ENCODE measurements at regions not wholly inside any gene's neighbourhood (a gene's known extent, or its start where the extent isn't known, plus 50 kb on each side); places are given as distances from the start of the nearest gene placed in this dataset.
A peak's percentile ranks its signal among the peaks of the same experiment; 100 is the strongest.

DNA sequence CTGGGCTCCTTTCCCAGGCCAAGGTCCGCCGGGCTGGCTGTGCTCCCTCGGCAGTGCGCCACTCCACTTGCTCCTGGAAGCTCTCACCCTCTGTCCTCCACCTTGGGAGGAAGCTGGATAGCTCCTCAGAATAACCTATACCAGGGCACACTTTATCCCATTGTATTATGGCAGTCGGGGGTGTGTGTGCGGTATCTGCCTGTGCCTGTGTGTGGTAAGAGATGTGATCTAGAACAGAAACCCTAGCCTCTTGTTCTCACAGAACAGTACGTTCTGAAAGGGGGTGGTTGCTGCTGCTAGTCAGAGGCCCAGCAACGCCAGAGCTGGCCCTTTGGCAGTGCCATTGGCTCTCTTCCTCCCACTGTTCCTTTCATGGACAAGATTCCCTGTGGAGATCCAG is 168.4 kb downstream of the TBXT start:
- Mint-ChIP-seq H3K27me3 (peaks cover 39% of the 10 kb centered on the region), H3K27ac (no peak overlapping the region), H3K4me3 (no peak overlapping the region), H3K4me1 (no peaks in the 10 kb centered on the region), H3K9me3 (ENCODE audit: insufficient read depth) (no peaks in the 10 kb centered on the region)
- Histone ChIP-seq H3K27ac (ENCODE audit: low read length in 2 of 2) (no peak overlapping the region), H4K20me1 (ENCODE audit: control insufficient read depth, insufficient read depth, low read length, poor library complexity, severe bottlenecking) (no peaks in the 10 kb centered on the region), H3K9me3 (ENCODE audit: control extremely low read depth in 1 of 3, control insufficient read depth in 2 of 3, insufficient read depth in 1 of 3, low read length in 2 of 3) (no peaks in the 10 kb centered on the region), H3K36me3 (replicated peaks in 1 of 2; ENCODE audit: control extremely low read depth in 1 of 2, control insufficient read depth in 1 of 2, extremely low read depth in 1 of 2, insufficient read depth in 2 of 2, low read length in 1 of 2) (no peaks in the 10 kb centered on the region), H3K4me1 (ENCODE audit: control insufficient read depth in 2 of 2, insufficient read depth in 2 of 2, low read length in 2 of 2) (no peaks in the 10 kb centered on the region), H3K79me2 (ENCODE audit: control insufficient read depth, insufficient read depth, low read length) (no peaks in the 10 kb centered on the region), H3K4me2 (replicated peaks; ENCODE audit: low read depth, low read length, poor library complexity, severe bottlenecking) (no peak overlapping the region), H3K27me3 (replicated peaks in 1 of 4; ENCODE audit: control extremely low read depth in 1 of 4, control insufficient read depth in 3 of 4, insufficient read depth in 4 of 4, low read length in 3 of 4) (peaks cover 0 to 7% (median 2%) of the 10 kb centered on the region in 4 experiments), H3K4me3 (ENCODE audit: control extremely low read depth in 1 of 5, extremely low read depth in 1 of 5, insufficient read depth in 1 of 5, low read depth in 2 of 5, low read length in 4 of 5) (no peak overlapping the region), H3K9ac (ENCODE audit: low read length) (no peak overlapping the region), H2AFZ (ENCODE audit: insufficient read depth, low read depth, low read length, poor library complexity, severe bottlenecking) (no peak overlapping the region)
- CTCF ChIA-PET: no interaction called here
- no peak for ATAC-seq (ENCODE audit: low read depth)
- WGBS (ENCODE audit: insufficient coverage): 88% methylated on average over 5 of the region's 8 CpGs
- no peak for DNase-seq
- POLR2A ChIA-PET: no interaction called here
- intact Hi-C loops (cut with micrococcal nuclease): no loop called here
- TF ChIP-seq, protein P1, sequence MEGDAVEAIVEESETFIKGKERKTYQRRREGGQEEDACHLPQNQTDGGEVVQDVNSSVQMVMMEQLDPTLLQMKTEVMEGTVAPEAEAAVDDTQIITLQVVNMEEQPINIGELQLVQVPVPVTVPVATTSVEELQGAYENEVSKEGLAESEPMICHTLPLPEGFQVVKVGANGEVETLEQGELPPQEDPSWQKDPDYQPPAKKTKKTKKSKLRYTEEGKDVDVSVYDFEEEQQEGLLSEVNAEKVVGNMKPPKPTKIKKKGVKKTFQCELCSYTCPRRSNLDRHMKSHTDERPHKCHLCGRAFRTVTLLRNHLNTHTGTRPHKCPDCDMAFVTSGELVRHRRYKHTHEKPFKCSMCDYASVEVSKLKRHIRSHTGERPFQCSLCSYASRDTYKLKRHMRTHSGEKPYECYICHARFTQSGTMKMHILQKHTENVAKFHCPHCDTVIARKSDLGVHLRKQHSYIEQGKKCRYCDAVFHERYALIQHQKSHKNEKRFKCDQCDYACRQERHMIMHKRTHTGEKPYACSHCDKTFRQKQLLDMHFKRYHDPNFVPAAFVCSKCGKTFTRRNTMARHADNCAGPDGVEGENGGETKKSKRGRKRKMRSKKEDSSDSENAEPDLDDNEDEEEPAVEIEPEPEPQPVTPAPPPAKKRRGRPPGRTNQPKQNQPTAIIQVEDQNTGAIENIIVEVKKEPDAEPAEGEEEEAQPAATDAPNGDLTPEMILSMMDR (IDR thresholded peaks at IDR 0.05): no peak
- no peak for TF ChIP-seq EZH2 (IDR thresholded peaks at IDR 0.05; ENCODE audit: borderline replicate concordance, insufficient read depth, low read depth, low read length, poor library complexity, severe bottlenecking)

DNA sequence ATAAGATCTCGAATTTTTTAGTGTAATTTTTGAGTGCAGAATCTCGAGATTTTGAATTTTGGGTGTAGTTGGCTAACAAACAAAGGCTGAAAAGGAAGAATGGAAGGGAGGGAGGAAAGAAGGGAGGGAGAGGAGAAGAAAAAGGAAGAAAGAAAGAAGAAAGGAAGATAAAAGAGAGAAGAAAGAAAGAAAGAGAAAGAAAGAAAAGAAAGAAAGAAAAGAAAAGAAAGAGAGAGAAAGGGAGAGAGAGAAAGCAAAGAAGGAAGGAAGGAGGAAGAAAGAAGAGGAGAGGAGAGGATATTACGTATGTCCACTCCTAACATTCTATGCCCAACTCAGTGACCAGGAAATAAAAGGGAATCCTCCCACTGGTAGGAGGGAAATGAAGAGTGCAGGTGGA is 169.6 kb downstream of the TBXT start:
- DNase-seq (no peak), ATAC-seq (ENCODE audit: low read depth) (no peak)
- no peaks in the 10 kb centered on the region for H4K20me1 ChIP-seq (ENCODE audit: control insufficient read depth, insufficient read depth, low read length, poor library complexity, severe bottlenecking)
- POLR2A ChIA-PET: no interaction called here
- H3K36me3 ChIP-seq (replicated peaks in 1 of 2; ENCODE audit: control extremely low read depth in 1 of 2, control insufficient read depth in 1 of 2, extremely low read depth in 1 of 2, insufficient read depth in 2 of 2, low read length in 1 of 2): no peaks in the 10 kb centered on the region
- TF ChIP-seq, protein P1 (IDR thresholded peaks at IDR 0.05): peak; percentile 15
- no peak for TF ChIP-seq EZH2 (IDR thresholded peaks at IDR 0.05; ENCODE audit: borderline replicate concordance, insufficient read depth, low read depth, low read length, poor library complexity, severe bottlenecking)
- no peaks in the 10 kb centered on the region for H3K4me1 ChIP-seq (ENCODE audit: control insufficient read depth in 2 of 2, insufficient read depth in 2 of 2, low read length in 2 of 2)
- intact Hi-C loops (cut with micrococcal nuclease): no loop called here
- no peak overlapping the region for H3K4me3 ChIP-seq (ENCODE audit: control extremely low read depth in 1 of 5, extremely low read depth in 1 of 5, insufficient read depth in 1 of 5, low read depth in 2 of 5, low read length in 4 of 5)
- H3K27ac ChIP-seq (ENCODE audit: low read length in 2 of 2): no peak overlapping the region
- H3K27ac Mint-ChIP-seq: no peak overlapping the region
- no peak overlapping the region for H3K4me2 ChIP-seq (replicated peaks; ENCODE audit: low read depth, low read length, poor library complexity, severe bottlenecking)
- H3K27me3 ChIP-seq (replicated peaks in 1 of 4; ENCODE audit: control extremely low read depth in 1 of 4, control insufficient read depth in 3 of 4, insufficient read depth in 4 of 4, low read length in 3 of 4): peaks cover 0 to 7% (median 2%) of the 10 kb centered on the region in 4 experiments
- no peaks in the 10 kb centered on the region for H3K9me3 ChIP-seq (ENCODE audit: control extremely low read depth in 1 of 3, control insufficient read depth in 2 of 3, insufficient read depth in 1 of 3, low read length in 2 of 3)
- peaks cover 29% of the 10 kb centered on the region for H3K27me3 Mint-ChIP-seq
- no peaks in the 10 kb centered on the region for H3K9me3 Mint-ChIP-seq (ENCODE audit: insufficient read depth)
- no peaks in the 10 kb centered on the region for H3K4me1 Mint-ChIP-seq
- WGBS (ENCODE audit: insufficient coverage): 68% methylated on average over 2 of the region's 3 CpGs
- H3K9ac ChIP-seq (ENCODE audit: low read length): no peak overlapping the region
- H3K4me3 Mint-ChIP-seq: no peak overlapping the region
- H3K79me2 ChIP-seq (ENCODE audit: control insufficient read depth, insufficient read depth, low read length): no peaks in the 10 kb centered on the region
- CTCF ChIA-PET: no interaction called here
- no peak overlapping the region for H2AFZ ChIP-seq (ENCODE audit: insufficient read depth, low read depth, low read length, poor library complexity, severe bottlenecking)

Measured in B cell (primary cell).